ENCODE measurements at regions not wholly inside any gene's neighbourhood (a gene's known extent, or its start where the extent isn't known, plus 50 kb on each side); places are given as distances from the start of the nearest gene placed in this dataset.

GRCh38 chr11:86155200-86155844, 86.4 kb upstream of the PICALM start:
- no TSS peak for BruUV-seq (replicated peaks)
- Mint-ChIP-seq H3K4me1 (ENCODE audit: insufficient read depth, unreplicated experiment) (peaks cover 22% of the 10 kb centered on the region), H3K27me3 (ENCODE audit: insufficient read depth, unreplicated experiment) (no peaks in the 10 kb centered on the region), H3K9me3 (ENCODE audit: unreplicated experiment) (no peaks in the 10 kb centered on the region), H3K27ac (ENCODE audit: low read depth, unreplicated experiment) (no peak overlapping the region), H3K36me3 (ENCODE audit: insufficient read depth, unreplicated experiment) (no peaks in the 10 kb centered on the region), H3K4me3 (ENCODE audit: unreplicated experiment) (no peak overlapping the region)
- intact Hi-C loops (cut with micrococcal nuclease): no loop called here
- TF ChIP-seq, protein P1, sequence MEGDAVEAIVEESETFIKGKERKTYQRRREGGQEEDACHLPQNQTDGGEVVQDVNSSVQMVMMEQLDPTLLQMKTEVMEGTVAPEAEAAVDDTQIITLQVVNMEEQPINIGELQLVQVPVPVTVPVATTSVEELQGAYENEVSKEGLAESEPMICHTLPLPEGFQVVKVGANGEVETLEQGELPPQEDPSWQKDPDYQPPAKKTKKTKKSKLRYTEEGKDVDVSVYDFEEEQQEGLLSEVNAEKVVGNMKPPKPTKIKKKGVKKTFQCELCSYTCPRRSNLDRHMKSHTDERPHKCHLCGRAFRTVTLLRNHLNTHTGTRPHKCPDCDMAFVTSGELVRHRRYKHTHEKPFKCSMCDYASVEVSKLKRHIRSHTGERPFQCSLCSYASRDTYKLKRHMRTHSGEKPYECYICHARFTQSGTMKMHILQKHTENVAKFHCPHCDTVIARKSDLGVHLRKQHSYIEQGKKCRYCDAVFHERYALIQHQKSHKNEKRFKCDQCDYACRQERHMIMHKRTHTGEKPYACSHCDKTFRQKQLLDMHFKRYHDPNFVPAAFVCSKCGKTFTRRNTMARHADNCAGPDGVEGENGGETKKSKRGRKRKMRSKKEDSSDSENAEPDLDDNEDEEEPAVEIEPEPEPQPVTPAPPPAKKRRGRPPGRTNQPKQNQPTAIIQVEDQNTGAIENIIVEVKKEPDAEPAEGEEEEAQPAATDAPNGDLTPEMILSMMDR (IDR thresholded peaks at IDR 0.05; ENCODE audit: unreplicated experiment): no peak
- ChIA-PET POLR2A (interaction anchor here (0.6 to 1.2 kb wide), 3 partner anchors 16 to 113 kb away, joined by 3 read pairs; no protein-coding TSS in a partner anchor), CTCF (interaction anchor here (0.9 kb wide), 1 partner anchor 39 kb away, joined by 3 read pairs; no protein-coding TSS in a partner anchor)
- DNase-seq (ENCODE audit: unreplicated experiment): peak; percentile 59

GRCh38 chr11:86153439-86153838, 84.6 kb upstream of the PICALM start:
- CTCF ChIA-PET: interaction anchor here (0.6 kb wide), 1 partner anchor 1770 kb away, joined by 3 read pairs; no protein-coding TSS in a partner anchor
- Mint-ChIP-seq H3K9me3 (ENCODE audit: unreplicated experiment) (no peaks in the 10 kb centered on the region), H3K27me3 (ENCODE audit: insufficient read depth, unreplicated experiment) (no peaks in the 10 kb centered on the region), H3K4me1 (ENCODE audit: insufficient read depth, unreplicated experiment) (peaks cover 20% of the 10 kb centered on the region), H3K27ac (ENCODE audit: low read depth, unreplicated experiment) (no peak overlapping the region), H3K4me3 (ENCODE audit: unreplicated experiment) (no peak overlapping the region), H3K36me3 (ENCODE audit: insufficient read depth, unreplicated experiment) (no peaks in the 10 kb centered on the region)
- TF ChIP-seq, protein P1 (IDR thresholded peaks at IDR 0.05; ENCODE audit: unreplicated experiment): no peak
- intact Hi-C loops (cut with micrococcal nuclease): no loop called here
- DNase-seq (ENCODE audit: unreplicated experiment): no peak
- POLR2A ChIA-PET: interaction anchor here (3.5 kb wide), 1 partner anchor 8 kb away, joined by 18 read pairs; no protein-coding TSS in a partner anchor
- no TSS peak for BruUV-seq (replicated peaks)

DNA sequence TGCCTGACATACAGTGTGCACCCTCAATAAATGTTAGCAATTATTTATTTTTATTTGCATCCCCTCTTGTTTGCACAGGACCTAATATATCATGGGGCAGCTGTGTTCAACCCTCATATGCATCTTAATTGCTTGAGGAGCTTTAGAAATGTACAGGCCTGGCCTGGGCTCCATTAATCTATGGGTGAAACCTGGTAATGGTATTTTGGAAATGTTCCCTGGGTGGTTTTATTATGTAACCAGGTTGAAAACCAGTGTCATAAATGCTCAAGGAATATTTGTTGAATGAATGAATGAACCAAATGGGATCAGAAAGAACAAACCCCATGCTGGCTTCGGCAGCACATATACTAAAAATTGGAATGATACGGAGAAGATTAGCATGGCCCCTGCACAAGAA, 84.0 kb upstream of the PICALM start:
- no peak for DNase-seq (ENCODE audit: unreplicated experiment)
- H3K4me1 Mint-ChIP-seq (ENCODE audit: insufficient read depth, unreplicated experiment): peaks cover 20% of the 10 kb centered on the region
- no peak overlapping the region for H3K4me3 Mint-ChIP-seq (ENCODE audit: unreplicated experiment)
- ChIA-PET POLR2A (interaction anchor here (3.5 kb wide), 1 partner anchor 9 kb away, joined by 18 read pairs; no protein-coding TSS in a partner anchor), CTCF (interaction anchor here (2.1 kb wide), 1 partner anchor 41 kb away, joined by 7 read pairs; no protein-coding TSS in a partner anchor)
- no peaks in the 10 kb centered on the region for H3K9me3 Mint-ChIP-seq (ENCODE audit: unreplicated experiment)
- intact Hi-C loops (cut with micrococcal nuclease): no loop called here
- no peaks in the 10 kb centered on the region for H3K36me3 Mint-ChIP-seq (ENCODE audit: insufficient read depth, unreplicated experiment)
- TF ChIP-seq, protein P1 (IDR thresholded peaks at IDR 0.05; ENCODE audit: unreplicated experiment): no peak
- no TSS peak for BruUV-seq (replicated peaks)
- H3K27ac Mint-ChIP-seq (ENCODE audit: low read depth, unreplicated experiment): no peak overlapping the region
- H3K27me3 Mint-ChIP-seq (ENCODE audit: insufficient read depth, unreplicated experiment): no peaks in the 10 kb centered on the region

DNA sequence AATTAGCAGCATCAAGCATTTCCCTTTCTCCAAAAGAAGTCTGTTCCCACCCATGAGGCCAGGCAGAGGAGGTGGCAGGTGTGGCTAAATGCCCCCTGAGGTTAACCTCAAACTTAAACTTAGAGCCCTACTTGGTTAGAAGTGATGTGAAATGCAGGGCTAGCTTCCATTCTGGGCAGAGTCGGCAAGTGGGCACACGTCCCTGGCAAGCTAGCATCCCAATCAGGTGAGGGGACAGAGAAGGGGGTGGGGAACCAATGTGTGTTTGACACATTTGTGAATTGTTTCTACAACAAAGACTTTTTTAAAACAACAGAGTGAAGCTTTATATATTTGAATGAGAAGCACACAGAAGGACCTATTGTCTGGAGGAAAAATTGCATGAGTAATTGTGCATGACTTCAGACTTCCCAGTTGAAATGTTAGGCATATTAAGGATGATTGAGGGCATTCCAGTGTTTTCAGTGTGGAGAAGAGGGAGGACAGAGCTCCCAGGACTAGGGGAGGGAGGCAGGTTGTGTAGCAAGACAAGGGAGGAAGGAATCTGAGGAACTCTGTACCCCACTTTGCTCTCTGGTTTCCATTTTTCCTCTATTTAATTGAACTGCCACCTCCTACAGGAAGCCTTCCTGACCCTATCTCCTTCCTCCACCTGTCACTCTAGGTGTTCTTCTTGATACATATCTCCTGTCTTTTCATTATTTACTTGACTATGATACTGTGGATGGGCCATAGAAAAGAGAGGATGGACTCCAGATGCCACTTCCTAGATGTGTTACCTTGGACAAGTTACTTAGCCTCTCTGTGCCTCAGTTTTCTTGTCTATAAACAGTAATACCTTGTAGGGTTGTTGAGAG, 83.3 kb upstream of the PICALM start:
- TF ChIP-seq, protein P1 (IDR thresholded peaks at IDR 0.05; ENCODE audit: unreplicated experiment): no peak
- ChIA-PET CTCF (interaction anchor here (0.8 to 2.1 kb wide), 3 partner anchors 9 to 41 kb away, joined by 3 to 7 read pairs (median 3); no protein-coding TSS in a partner anchor), POLR2A (interaction anchor here (0.6 to 3.5 kb wide), 4 partner anchors 9 to 997 kb away, joined by 3 to 18 read pairs (median 6); no protein-coding TSS in a partner anchor)
- intact Hi-C loops (cut with micrococcal nuclease): no loop called here
- Mint-ChIP-seq H3K27ac (ENCODE audit: low read depth, unreplicated experiment) (no peak overlapping the region), H3K27me3 (ENCODE audit: insufficient read depth, unreplicated experiment) (no peaks in the 10 kb centered on the region), H3K9me3 (ENCODE audit: unreplicated experiment) (no peaks in the 10 kb centered on the region), H3K4me1 (ENCODE audit: insufficient read depth, unreplicated experiment) (peaks cover 20% of the 10 kb centered on the region), H3K36me3 (ENCODE audit: insufficient read depth, unreplicated experiment) (no peaks in the 10 kb centered on the region), H3K4me3 (ENCODE audit: unreplicated experiment) (no peak overlapping the region)
- BruUV-seq (replicated peaks): no TSS peak
- no peak for DNase-seq (ENCODE audit: unreplicated experiment)
